ENCODE measurements at regions not wholly inside any gene's neighbourhood (a gene's known extent, or its start where the extent isn't known, plus 50 kb on each side); places are given as distances from the start of the nearest gene placed in this dataset.
"Not testable (repeated sequence)": the region's sequence is repeated elsewhere in the genome, so short reads cannot be mapped to it uniquely, and the experiment has no call there.

GRCh38 chr2:76159042-76159648 is 448.4 kb upstream of the GCFC2 start:
- no peak for DNase-seq

GRCh38 chr2:76157531-76157930 is 446.8 kb upstream of the GCFC2 start:
- no peak for DNase-seq

- no peak for DNase-seq
Measured at GRCh38 chr2:76154981-76155380, 444.3 kb upstream of the GCFC2 start.

GRCh38 chr2:76149846-76150245 is 439.1 kb upstream of the GCFC2 start:
- no peak for DNase-seq

GRCh38 chr2:76139303-76139702 is 428.6 kb upstream of the GCFC2 start:
- not testable (repeated sequence) for DNase-seq

- DNase-seq = no peak
Measured at GRCh38 chr2:76128622-76129021, 417.9 kb upstream of the GCFC2 start.

- DNase-seq = no peak
Measured at GRCh38 chr2:76120176-76120575, 409.5 kb upstream of the GCFC2 start.

GRCh38 chr2:76089683-76090082 is 379.0 kb upstream of the GCFC2 start:
- no peak for DNase-seq

- DNase-seq = no peak
Measured at GRCh38 chr2:76083248-76083647, 372.5 kb upstream of the GCFC2 start.

GRCh38 chr2:76082509-76082908 is 371.8 kb upstream of the GCFC2 start:
- DNase-seq = no peak

- DNase-seq = no peak
Measured at GRCh38 chr2:76080154-76080553, 369.4 kb upstream of the GCFC2 start.

- no peak for DNase-seq
Measured at GRCh38 chr2:76075126-76075525, 364.4 kb upstream of the GCFC2 start.

GRCh38 chr2:76073992-76074604 is 363.4 kb upstream of the GCFC2 start:
- no peak for DNase-seq

GRCh38 chr2:76050196-76050595 is 339.5 kb upstream of the GCFC2 start:
- no peak for DNase-seq

GRCh38 chr2:76044701-76045100 is 334.0 kb upstream of the GCFC2 start:
- no peak for DNase-seq

GRCh38 chr2:76039505-76039904 is 328.8 kb upstream of the GCFC2 start:
- no peak for DNase-seq

GRCh38 chr2:76027761-76028160 is 317.0 kb upstream of the GCFC2 start:
- no peak for DNase-seq

- no peak for DNase-seq
Measured at GRCh38 chr2:76019128-76019527, 308.4 kb upstream of the GCFC2 start.

- no peak for DNase-seq
Measured at GRCh38 chr2:76009484-76009883, 298.8 kb upstream of the GCFC2 start.

- no peak for DNase-seq
Measured at GRCh38 chr2:76008001-76008702, 297.4 kb upstream of the GCFC2 start.

- no peak for DNase-seq
Measured at GRCh38 chr2:76000425-76000824, 289.7 kb upstream of the GCFC2 start.

- DNase-seq = no peak
Measured at GRCh38 chr2:75998451-75998850, 287.7 kb upstream of the GCFC2 start.

- no peak for DNase-seq
Measured at GRCh38 chr2:75994759-75995158, 284.0 kb upstream of the GCFC2 start.

- DNase-seq = not testable (repeated sequence)
Measured at GRCh38 chr2:75988622-75989021, 277.9 kb upstream of the GCFC2 start.
